Uterus (tissue), 3 donors: ENCODE measurements at regions not wholly inside any gene's neighbourhood (a gene's known extent, or its start where the extent isn't known, plus 50 kb on each side); places are given as distances from the start of the nearest gene placed in this dataset.

Experiments
- DNase-seq, 2 donors: peaks; one replicate each; pipeline ENCODE4 v3.0.0-alpha.2; 2019 to 2020
- H3K27ac ChIP-seq, 2 donors: fragments of 200-600 bp; sonication (generic); 1 replicate in 1 of 2; 2 replicates in 1 of 2; pipeline ENCODE4 v1.5.1; 2016 to 2018
- H3K27me3 ChIP-seq, 2 donors: fragments of 200-600 bp; sonication (generic); one replicate each; pipeline ENCODE4 v1.5.1; 2018 to 2019; ENCODE audit warnings: control low read depth in 1 of 2
- H3K36me3 ChIP-seq, 2 donors: fragments of 200-600 bp; sonication (generic); one replicate each; pipeline ENCODE4 v1.5.1; 2019; ENCODE audit warnings: control low read depth in 1 of 2
- H3K4me1 ChIP-seq, 2 donors: fragments of 200-600 bp; sonication (generic); one replicate each; pipeline ENCODE4 v1.5.1; 2018 to 2019; ENCODE audit warnings: control low read depth in 1 of 2
- H3K4me3 ChIP-seq, 2 donors: fragments of 200-600 bp; sonication (generic); 1 replicate in 1 of 2; 2 replicates in 1 of 2; pipeline ENCODE4 v1.5.1; 2018 to 2019; ENCODE audit warnings: mild to moderate bottlenecking in 1 of 2
- H3K9me3 ChIP-seq, 2 donors: fragments of 200-600 bp; sonication (generic); one replicate each; pipeline ENCODE4 v1.5.1; 2019; ENCODE audit warnings: control low read depth in 1 of 2
- POLR2A ChIP-seq, 2 donors: fragments of 450-650 bp; IDR thresholded peaks; one replicate each; pipeline ENCODE4 v1.6.1; 2016; ENCODE audit warnings: antibody characterized with exemption in 2 of 2, mild to moderate bottlenecking in 1 of 2, moderate library complexity in 1 of 2
- intact Hi-C: fragments of 100-400 bp; cut with DNase I; formaldehyde crosslinking; loops from one replicate; pipeline ENCODE4 v1.15.1; 2023; ENCODE audit warnings: low total_unique reads
- TF ChIP-seq, protein P1 (sequence below), 4 experiments: fragments of 200-600 bp in 2 of 4; fragments of 450-650 bp in 2 of 4; sonication (generic) in 2 of 4; IDR thresholded peaks; one replicate each; pipeline ENCODE4 v1.5.1; 2016 to 2019; ENCODE audit warnings: antibody characterized with exemption in 4 of 4, mild to moderate bottlenecking in 2 of 4, moderate library complexity in 1 of 4
- donor health status: DM: yes; HTN: yes; CAD: no.

DNA sequence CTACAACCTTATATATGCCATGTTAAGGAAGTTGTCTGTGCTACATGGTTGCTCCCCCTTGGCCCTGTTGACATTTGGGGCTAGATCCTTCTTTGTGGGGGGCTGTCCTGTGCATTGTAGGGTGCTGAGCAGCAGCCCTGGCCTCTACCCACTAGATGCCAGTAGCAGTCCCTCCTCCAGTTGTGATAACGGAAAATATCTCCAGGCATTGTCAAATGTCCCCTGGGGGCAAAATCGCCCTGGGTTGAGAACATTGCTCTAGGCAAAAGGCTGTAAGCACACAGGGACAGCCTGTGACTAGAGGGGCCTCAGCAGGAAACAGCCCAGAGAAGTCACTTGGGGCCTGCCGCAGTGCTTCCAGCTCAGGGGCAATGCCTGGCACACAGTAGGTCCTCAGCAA, 1100.3 kb downstream of the BCL11B start:
- Histone ChIP-seq H3K4me1 (no peaks in the 10 kb centered on the region), H3K9me3 (no peaks in the 10 kb centered on the region), H3K36me3 (no peaks in the 10 kb centered on the region), H3K27me3 (no peaks in the 10 kb centered on the region), H3K4me3 (no peak overlapping the region), H3K27ac (no peak overlapping the region)
- DNase-seq, result no peak
- intact Hi-C loops, result no loop called here
- no peak for TF ChIP-seq POLR2A (IDR thresholded peaks at IDR 0.05)
- TF ChIP-seq, protein P1, sequence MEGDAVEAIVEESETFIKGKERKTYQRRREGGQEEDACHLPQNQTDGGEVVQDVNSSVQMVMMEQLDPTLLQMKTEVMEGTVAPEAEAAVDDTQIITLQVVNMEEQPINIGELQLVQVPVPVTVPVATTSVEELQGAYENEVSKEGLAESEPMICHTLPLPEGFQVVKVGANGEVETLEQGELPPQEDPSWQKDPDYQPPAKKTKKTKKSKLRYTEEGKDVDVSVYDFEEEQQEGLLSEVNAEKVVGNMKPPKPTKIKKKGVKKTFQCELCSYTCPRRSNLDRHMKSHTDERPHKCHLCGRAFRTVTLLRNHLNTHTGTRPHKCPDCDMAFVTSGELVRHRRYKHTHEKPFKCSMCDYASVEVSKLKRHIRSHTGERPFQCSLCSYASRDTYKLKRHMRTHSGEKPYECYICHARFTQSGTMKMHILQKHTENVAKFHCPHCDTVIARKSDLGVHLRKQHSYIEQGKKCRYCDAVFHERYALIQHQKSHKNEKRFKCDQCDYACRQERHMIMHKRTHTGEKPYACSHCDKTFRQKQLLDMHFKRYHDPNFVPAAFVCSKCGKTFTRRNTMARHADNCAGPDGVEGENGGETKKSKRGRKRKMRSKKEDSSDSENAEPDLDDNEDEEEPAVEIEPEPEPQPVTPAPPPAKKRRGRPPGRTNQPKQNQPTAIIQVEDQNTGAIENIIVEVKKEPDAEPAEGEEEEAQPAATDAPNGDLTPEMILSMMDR (IDR thresholded peaks at IDR 0.05), result no peak

DNA sequence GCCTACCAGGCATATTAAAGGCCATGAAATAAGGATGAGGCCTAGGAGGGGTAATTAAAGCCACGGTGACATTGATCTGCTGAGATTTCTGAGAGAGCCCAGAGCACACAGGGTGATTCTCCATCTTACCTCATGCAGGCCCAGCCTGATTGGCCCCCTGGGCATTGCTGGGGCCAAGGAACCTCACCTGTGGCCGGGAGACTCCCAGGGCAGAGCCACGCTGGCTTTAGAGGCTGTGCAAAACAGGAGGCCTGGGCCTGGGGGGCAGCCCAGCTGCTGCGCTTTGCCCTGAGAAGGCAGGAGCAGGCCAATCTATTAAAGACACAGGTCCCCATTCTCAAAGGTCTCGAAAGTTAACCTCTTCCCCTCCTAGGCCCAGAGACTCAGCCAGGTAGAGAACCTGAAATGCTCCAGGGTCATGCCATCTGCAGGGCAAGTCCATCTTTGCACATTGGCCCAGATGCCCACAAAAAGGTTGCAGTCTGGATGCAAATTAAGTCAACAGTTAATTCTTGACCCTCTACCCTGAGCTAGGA, 1099.7 kb downstream of the BCL11B start:
- H3K27me3 ChIP-seq, result no peaks in the 10 kb centered on the region
- no peak overlapping the region for H3K4me3 ChIP-seq
- H3K27ac ChIP-seq, result no peak overlapping the region
- no peaks in the 10 kb centered on the region for H3K9me3 ChIP-seq
- H3K4me1 ChIP-seq, result no peaks in the 10 kb centered on the region
- intact Hi-C loops, result no loop called here
- DNase-seq, result no peak
- no peaks in the 10 kb centered on the region for H3K36me3 ChIP-seq
- TF ChIP-seq, protein P1 (IDR thresholded peaks at IDR 0.05), result no peak
- no peak for TF ChIP-seq POLR2A (IDR thresholded peaks at IDR 0.05)

DNA sequence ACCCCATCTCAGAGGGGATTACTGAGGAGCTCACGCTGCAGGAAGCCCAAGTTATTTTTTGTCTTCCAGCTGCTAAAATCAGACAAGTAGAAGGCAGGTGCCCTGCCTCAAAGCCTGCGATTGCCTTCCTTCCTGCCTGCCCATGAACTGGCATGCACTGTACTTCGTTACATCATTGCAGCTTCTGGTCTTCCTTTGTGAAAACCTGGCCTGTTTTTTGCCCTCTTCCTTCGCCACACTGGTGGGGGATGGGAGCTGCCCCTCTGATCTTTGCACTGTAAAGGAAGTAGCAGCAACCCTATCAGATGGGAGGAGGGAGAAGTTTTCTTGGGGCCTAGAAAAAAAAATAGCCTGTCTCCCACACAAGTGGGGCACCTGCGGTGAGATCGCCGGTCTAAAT, 1098.7 kb downstream of the BCL11B start:
- Histone ChIP-seq H3K4me3 (no peak overlapping the region), H3K27ac (no peak overlapping the region), H3K27me3 (no peaks in the 10 kb centered on the region), H3K9me3 (no peaks in the 10 kb centered on the region), H3K36me3 (no peaks in the 10 kb centered on the region), H3K4me1 (no peaks in the 10 kb centered on the region)
- no peak for DNase-seq
- TF ChIP-seq POLR2A (IDR thresholded peaks at IDR 0.05), result no peak
- TF ChIP-seq, protein P1 (IDR thresholded peaks at IDR 0.05), result no peak
- intact Hi-C loops, result no loop called here

DNA sequence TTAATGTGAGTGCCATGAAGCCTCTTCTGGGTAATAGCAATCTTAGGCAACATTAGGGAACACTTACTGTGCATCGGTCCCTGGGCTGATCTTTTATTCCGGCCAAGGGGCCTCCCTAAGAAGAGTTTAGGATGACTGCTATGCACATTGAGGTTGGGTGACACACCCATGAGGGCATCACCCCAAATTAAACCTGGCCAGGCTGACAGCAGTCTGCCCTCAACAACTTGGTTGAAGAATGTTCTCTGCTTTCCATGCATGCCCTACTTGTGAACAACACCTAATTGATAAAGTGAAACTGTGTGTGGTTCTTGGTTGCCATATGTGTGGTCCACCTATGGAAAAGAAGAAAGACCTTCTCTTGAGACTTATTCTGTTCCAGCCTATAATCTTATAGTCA, 1098.0 kb downstream of the BCL11B start:
- intact Hi-C loops, result no loop called here
- no peak for TF ChIP-seq POLR2A (IDR thresholded peaks at IDR 0.05)
- TF ChIP-seq, protein P1 (IDR thresholded peaks at IDR 0.05), result no peak
- Histone ChIP-seq H3K36me3 (no peaks in the 10 kb centered on the region), H3K27ac (no peak overlapping the region), H3K4me3 (no peak overlapping the region), H3K27me3 (no peaks in the 10 kb centered on the region), H3K4me1 (no peaks in the 10 kb centered on the region), H3K9me3 (no peaks in the 10 kb centered on the region)
- DNase-seq, result no peak

DNA sequence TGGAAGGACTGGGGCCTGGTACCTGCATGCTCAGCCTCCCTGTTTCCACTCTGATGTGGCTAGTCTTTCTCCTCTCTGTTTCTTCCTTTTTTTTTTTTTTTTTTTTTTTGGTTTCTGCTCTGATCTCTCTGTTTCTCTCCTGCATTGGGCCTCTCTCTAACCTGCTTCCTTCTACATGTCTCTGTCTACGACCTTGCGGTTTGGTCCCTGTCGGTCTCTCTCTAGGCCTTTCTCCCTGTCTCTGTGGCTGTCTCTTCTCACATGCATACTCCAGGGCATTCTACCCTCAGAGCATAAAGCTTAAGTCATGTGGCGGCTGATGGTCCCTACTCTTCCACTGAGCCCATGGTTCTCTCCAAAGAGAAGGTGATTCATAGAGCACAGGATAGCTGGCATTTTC, 1096.6 kb downstream of the BCL11B start:
- DNase-seq, result no peak
- Histone ChIP-seq H3K9me3 (no peaks in the 10 kb centered on the region), H3K27ac (no peak overlapping the region), H3K36me3 (no peaks in the 10 kb centered on the region), H3K4me1 (no peaks in the 10 kb centered on the region), H3K4me3 (no peak overlapping the region), H3K27me3 (no peaks in the 10 kb centered on the region)
- intact Hi-C loops, result no loop called here
- TF ChIP-seq POLR2A (IDR thresholded peaks at IDR 0.05), result no peak
- TF ChIP-seq, protein P1 (IDR thresholded peaks at IDR 0.05), result no peak
